ENCODE measurements at regions not wholly inside any gene's neighbourhood (a gene's known extent, or its start where the extent isn't known, plus 50 kb on each side); places are given as distances from the start of the nearest gene placed in this dataset.

DNA sequence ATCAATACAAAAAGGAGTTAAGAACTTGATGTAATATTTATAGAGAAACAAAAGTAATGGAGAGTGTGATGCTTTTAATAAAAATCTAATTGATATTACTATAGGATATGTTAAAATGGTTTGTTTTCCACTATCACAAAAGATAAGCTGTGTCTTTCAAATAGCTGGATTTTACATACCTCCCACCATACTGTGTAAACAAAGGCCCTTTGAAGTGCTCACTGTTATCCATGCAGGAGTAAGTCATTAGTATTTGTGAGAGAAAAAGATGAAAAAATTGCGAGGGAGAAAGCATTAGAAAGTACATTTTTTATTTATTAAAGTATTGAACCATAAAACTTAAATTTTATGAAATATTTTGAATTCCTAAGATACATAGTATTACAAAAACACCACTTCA, 733.0 kb downstream of the GRIK2 start:
- Histone ChIP-seq H3K36me3 (ENCODE audit: insufficient read depth in 1 of 2, low read depth in 1 of 2) (no peaks in the 10 kb centered on the region), H3K9me3 (no peaks in the 10 kb centered on the region), H3K4me1 (no peaks in the 10 kb centered on the region), H3K27ac (no peak overlapping the region), H3K27me3 (ENCODE audit: insufficient read depth in 3 of 3, low read length in 2 of 3) (no peaks in the 10 kb centered on the region), H3K4me3 (no peak overlapping the region)
- no peak for ATAC-seq
- WGBS, 3 donors = 34 to 57% (median 44%) methylated on average over 1 of the region's 1 CpG
- intact Hi-C loops (cut with DNase I) = no loop called here
- no peak for DNase-seq
- no peak for TF ChIP-seq CTCF (IDR thresholded peaks at IDR 0.05)

DNA sequence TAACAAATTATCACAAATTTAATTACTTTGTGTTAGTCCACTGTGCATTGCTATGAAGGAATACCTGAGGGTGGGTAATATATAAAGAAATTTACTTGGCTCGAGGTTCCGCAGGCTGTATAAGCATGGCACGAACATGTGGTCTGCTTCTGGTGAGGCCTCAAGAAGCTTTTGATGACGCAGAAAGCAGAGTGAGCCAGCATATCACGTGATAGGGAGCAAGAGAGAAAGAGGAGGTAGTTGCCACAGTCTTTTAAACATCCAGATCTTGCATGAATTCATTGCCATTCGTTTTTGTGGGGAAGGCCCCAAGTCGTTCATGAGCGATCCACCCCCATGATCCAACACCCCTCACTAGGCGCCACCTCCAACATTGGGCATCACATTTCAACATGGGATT, 733.7 kb downstream of the GRIK2 start:
- no peak for ATAC-seq
- DNase-seq = no peak
- WGBS, 3 donors = 83 to 85% (median 84%) methylated on average over 9 of the region's 9 CpGs
- H3K27me3 ChIP-seq (ENCODE audit: insufficient read depth in 3 of 3, low read length in 2 of 3) = no peaks in the 10 kb centered on the region
- H3K4me3 ChIP-seq = no peak overlapping the region
- H3K27ac ChIP-seq = no peak overlapping the region
- TF ChIP-seq CTCF (IDR thresholded peaks at IDR 0.05) = no peak
- H3K9me3 ChIP-seq = no peaks in the 10 kb centered on the region
- H3K36me3 ChIP-seq (ENCODE audit: insufficient read depth in 1 of 2, low read depth in 1 of 2) = no peaks in the 10 kb centered on the region
- no peaks in the 10 kb centered on the region for H3K4me1 ChIP-seq
- intact Hi-C loops (cut with DNase I) = no loop called here

DNA sequence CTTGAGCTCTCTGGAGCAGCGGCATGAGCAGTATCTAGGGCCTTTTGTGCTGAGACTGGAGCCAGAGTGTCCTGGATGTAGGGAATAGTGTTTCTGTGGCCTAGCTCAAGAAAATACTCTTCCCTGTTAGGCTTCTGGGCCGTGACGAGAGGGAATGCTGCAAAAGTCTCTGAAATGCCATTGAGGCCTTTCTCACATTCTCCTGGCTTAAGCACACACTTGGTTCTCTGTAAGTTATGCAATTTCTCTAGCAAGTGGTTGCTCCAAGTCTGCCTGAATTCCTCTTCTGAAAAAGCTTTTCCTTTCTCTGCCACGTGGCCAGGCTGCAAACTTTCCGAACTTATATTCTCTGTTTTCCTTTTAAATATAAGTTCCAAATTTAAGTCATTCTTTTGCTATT, 744.4 kb downstream of the GRIK2 start:
- no peak for DNase-seq
- Histone ChIP-seq H3K4me1 (no peaks in the 10 kb centered on the region), H3K27ac (no peak overlapping the region), H3K36me3 (ENCODE audit: insufficient read depth in 1 of 2, low read depth in 1 of 2) (no peaks in the 10 kb centered on the region), H3K27me3 (ENCODE audit: insufficient read depth in 3 of 3, low read length in 2 of 3) (no peaks in the 10 kb centered on the region), H3K9me3 (no peaks in the 10 kb centered on the region), H3K4me3 (no peak overlapping the region)
- intact Hi-C loops (cut with DNase I) = no loop called here
- no peak for ATAC-seq
- WGBS, 3 donors = 75 to 80% (median 79%) methylated on average over 5 of the region's 5 CpGs
- no peak for TF ChIP-seq CTCF (IDR thresholded peaks at IDR 0.05)

DNA sequence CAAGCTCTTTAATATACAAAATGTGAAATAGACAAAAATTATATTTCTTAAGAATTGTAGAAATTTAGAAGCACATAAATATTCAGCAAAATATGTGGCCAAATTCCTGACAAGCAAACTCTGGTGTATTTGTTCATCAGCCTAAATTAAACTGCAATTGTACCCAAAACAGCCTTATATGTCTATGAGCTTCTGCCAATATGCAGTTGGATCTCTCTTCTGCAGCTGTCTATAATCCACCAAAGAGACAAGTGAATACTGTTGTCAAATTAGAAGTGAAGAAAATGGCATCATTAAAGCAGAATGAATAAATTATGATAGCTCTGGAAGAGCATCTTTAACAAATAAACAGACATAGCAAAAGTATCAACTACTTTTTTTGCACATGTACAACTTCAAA, 755.7 kb downstream of the GRIK2 start:
- Histone ChIP-seq H3K36me3 (ENCODE audit: insufficient read depth in 1 of 2, low read depth in 1 of 2) (no peaks in the 10 kb centered on the region), H3K27ac (no peak overlapping the region), H3K4me3 (no peak overlapping the region), H3K4me1 (peaks cover 2% of the 10 kb centered on the region), H3K9me3 (no peaks in the 10 kb centered on the region), H3K27me3 (ENCODE audit: insufficient read depth in 3 of 3, low read length in 2 of 3) (no peaks in the 10 kb centered on the region)
- DNase-seq (no peak), ATAC-seq (no peak)
- intact Hi-C loops (cut with DNase I) = no loop called here
- no peak for TF ChIP-seq CTCF (IDR thresholded peaks at IDR 0.05)

- Histone ChIP-seq H3K27me3 (ENCODE audit: insufficient read depth in 3 of 3, low read length in 2 of 3) (no peaks in the 10 kb centered on the region), H3K36me3 (ENCODE audit: insufficient read depth in 1 of 2, low read depth in 1 of 2) (no peaks in the 10 kb centered on the region), H3K4me1 (peaks cover 6% of the 10 kb centered on the region), H3K27ac (no peak overlapping the region), H3K4me3 (no peak overlapping the region), H3K9me3 (no peaks in the 10 kb centered on the region)
- DNase-seq (no peak), ATAC-seq (no peak)
- intact Hi-C loops (cut with DNase I) = no loop called here
- TF ChIP-seq CTCF (IDR thresholded peaks at IDR 0.05) = no peak
- 59 to 77% (median 74%) methylated on average over 2 of the region's 2 CpGs for WGBS, 3 donors
Observed at GRCh38 chr6:102150549-102150948, 757.0 kb downstream of the GRIK2 start.

All from psoas muscle (tissue), 7 donors.